GM06990 (cell line): ENCODE measurements at regions not wholly inside any gene's neighbourhood (a gene's known extent, or its start where the extent isn't known, plus 50 kb on each side); places are given as distances from the start of the nearest gene placed in this dataset.

Experiments used
- DNase-seq: peaks from one replicate; pipeline ENCODE4 v3.0.0-alpha.2; 2011; ENCODE audit not compliant: insufficient read length; ENCODE audit errors: extremely low read depth
- H3K27me3 ChIP-seq: replicated peaks from 2 replicates; pipeline ENCODE4 v1.6.0; 2011; ENCODE audit warnings: low read length; ENCODE audit not compliant: control insufficient read depth, insufficient read depth
- H3K36me3 ChIP-seq: 2 replicates; pipeline ENCODE4 v1.5.1; 2011; ENCODE audit warnings: low read length; ENCODE audit not compliant: control insufficient read depth, insufficient read depth
- H3K4me3 ChIP-seq: replicated peaks from 2 replicates; pipeline ENCODE4 v1.5.1; 2011; ENCODE audit warnings: low read depth, mild to moderate bottlenecking, control low read depth, low read length
- CTCF ChIP-seq: IDR thresholded peaks from 2 replicates; pipeline ENCODE4 v1.5.1; 2011; ENCODE audit warnings: low read length, control low read depth, mild to moderate bottlenecking, inconsistent platforms; ENCODE audit not compliant: insufficient read depth, poor library complexity, severe bottlenecking

DNA sequence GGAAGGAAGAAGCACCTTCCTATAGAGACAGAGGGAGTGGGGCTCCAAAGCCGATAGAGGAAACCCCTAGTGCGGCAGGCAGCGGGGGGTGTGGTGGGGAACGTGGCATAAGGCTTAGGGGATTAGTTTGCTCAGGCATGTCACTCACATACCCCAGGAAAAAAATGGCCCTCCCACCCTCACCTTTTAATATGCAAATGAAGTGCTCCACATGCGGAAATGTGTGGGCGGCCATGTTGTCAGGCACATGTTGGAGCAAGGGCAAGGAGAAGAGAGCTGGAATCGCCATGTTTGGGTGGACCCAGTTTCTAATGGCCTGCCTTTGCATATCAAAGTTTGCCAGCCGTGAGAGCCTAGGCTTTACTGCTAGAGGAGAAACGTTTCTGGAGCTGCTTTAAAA is 758.8 kb downstream of the NR2F1-AS1 start:
- H3K36me3 ChIP-seq, result no peaks in the 10 kb centered on the region
- H3K4me3 ChIP-seq, result no peak overlapping the region
- H3K27me3 ChIP-seq, result no peaks in the 10 kb centered on the region
- TF ChIP-seq CTCF, result no peak
- DNase-seq, result no peak

DNA sequence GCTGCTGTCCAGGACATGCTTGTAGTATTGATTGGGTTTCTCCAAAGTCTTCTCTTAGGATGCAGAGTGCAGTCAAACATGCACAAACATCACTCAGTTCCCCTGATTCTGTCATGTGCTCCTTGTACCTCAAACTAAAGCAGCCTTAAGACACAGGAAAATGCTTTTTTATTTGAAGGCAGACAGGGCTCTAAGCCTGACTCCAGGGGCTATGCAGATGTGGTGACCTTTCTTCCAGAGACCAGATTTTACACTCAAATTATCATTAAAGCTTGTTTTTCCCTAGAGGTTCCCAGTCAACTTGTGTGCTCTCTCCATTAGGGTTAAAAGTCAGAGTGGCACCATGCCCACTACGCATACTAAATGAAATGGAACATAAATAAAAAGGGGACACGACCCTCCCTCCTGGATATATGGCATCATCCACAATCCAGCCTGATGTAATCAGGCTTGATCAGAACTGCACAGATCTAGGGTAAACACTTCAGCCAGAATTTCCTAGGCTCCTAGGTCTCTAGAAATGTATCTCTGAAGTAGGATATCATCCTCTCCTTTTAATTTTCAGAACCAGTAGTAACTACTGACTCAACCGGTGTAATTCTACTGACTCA is 771.1 kb downstream of the NR2F1-AS1 start:
- TF ChIP-seq CTCF, result no peak
- DNase-seq, result no peak
- no peak overlapping the region for H3K4me3 ChIP-seq
- H3K27me3 ChIP-seq, result no peaks in the 10 kb centered on the region
- H3K36me3 ChIP-seq, result no peaks in the 10 kb centered on the region

DNA sequence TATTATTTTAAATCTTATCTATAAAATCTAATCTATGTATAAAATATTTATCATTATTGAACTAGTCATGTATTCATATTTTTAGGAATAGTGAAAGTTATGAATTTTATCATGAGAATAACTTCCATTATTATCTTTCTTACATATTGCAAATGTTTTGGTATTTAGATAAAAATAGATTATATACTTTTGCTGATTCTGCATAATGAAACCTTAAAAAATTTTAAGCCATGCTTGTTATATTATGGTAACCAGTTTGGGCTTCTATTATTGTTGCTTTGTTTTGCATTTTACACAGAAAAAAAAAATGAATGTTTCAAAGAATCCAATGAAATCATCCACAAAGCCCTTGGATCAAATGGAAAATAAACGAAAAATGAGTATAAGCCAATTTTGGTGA is 772.5 kb downstream of the NR2F1-AS1 start:
- Histone ChIP-seq H3K36me3 (no peaks in the 10 kb centered on the region), H3K4me3 (no peak overlapping the region), H3K27me3 (no peaks in the 10 kb centered on the region)
- no peak for TF ChIP-seq CTCF
- DNase-seq, result no peak

- no peak for DNase-seq
- TF ChIP-seq CTCF, result no peak
- Histone ChIP-seq H3K27me3 (no peaks in the 10 kb centered on the region), H3K4me3 (no peak overlapping the region), H3K36me3 (no peaks in the 10 kb centered on the region)
Measured at GRCh38 chr5:92807085-92807484, 773.9 kb downstream of the NR2F1-AS1 start.

DNA sequence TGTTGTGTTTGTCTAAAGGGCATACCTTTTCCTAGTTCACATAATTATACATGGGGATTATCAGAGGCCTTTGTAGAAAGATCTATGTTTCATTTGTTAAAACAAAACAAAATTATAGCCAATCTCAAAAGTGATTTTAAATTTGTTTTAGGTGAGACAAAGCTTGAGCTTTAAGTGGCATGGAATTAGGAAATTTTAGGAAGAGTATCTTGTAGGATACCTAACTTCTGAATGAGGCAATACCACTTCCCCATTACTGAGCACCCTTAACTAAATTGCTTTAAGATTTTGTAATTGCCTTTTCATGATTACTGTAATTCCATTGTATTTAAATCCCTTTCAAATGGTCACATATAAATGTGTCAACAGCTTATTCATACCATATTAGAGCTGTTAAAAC is 775.6 kb downstream of the NR2F1-AS1 start:
- Histone ChIP-seq H3K36me3 (no peaks in the 10 kb centered on the region), H3K27me3 (no peaks in the 10 kb centered on the region), H3K4me3 (no peak overlapping the region)
- DNase-seq, result no peak
- no peak for TF ChIP-seq CTCF

- no peak for DNase-seq
- TF ChIP-seq CTCF, result no peak
Measured at GRCh38 chr5:92801911-92802310, 779.1 kb downstream of the NR2F1-AS1 start.

More at GRCh38 chr5:92801911-92802310, 779.1 kb downstream of the NR2F1-AS1 start:
- Histone ChIP-seq H3K27me3 (no peaks in the 10 kb centered on the region), H3K36me3 (no peaks in the 10 kb centered on the region), H3K4me3 (no peak overlapping the region)
